ENCODE measurements at regions not wholly inside any gene's neighbourhood (a gene's known extent, or its start where the extent isn't known, plus 50 kb on each side); places are given as distances from the start of the nearest gene placed in this dataset.

GRCh38 chr5:56299212-56299611, 66.1 kb upstream of the ANKRD55 start:
- TF ChIP-seq GATA2 (IDR thresholded peaks at IDR 0.05; ENCODE audit: low read depth, low read length) (no peak), GATA3 (IDR thresholded peaks at IDR 0.05; ENCODE audit: low read depth, low read length) (no peak)

Data from SH-SY5Y (cell line).